ENCODE measurements at regions not wholly inside any gene's neighbourhood (a gene's known extent, or its start where the extent isn't known, plus 50 kb on each side); places are given as distances from the start of the nearest gene placed in this dataset.

DNA sequence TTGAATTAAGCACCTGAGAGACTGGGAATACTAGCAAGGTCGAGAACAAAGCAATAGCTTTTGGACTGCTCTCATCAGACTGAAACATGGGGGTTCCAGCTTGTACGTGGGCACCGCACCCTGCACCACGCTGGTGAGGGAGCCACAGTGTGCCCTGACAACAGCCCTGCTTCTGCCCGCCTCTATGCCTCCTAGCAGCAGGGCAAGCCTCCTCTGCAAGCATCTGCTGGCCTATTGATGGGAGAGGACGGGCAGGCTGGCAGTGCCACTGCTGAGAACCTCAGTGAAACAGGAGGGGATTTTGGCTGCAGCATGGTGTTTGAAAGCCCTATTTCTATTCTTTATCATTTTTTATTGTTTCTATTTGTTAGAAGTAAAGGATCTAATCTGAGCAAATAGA is 146.1 kb upstream of the OTOS start:
- TF ChIP-seq, protein P1, sequence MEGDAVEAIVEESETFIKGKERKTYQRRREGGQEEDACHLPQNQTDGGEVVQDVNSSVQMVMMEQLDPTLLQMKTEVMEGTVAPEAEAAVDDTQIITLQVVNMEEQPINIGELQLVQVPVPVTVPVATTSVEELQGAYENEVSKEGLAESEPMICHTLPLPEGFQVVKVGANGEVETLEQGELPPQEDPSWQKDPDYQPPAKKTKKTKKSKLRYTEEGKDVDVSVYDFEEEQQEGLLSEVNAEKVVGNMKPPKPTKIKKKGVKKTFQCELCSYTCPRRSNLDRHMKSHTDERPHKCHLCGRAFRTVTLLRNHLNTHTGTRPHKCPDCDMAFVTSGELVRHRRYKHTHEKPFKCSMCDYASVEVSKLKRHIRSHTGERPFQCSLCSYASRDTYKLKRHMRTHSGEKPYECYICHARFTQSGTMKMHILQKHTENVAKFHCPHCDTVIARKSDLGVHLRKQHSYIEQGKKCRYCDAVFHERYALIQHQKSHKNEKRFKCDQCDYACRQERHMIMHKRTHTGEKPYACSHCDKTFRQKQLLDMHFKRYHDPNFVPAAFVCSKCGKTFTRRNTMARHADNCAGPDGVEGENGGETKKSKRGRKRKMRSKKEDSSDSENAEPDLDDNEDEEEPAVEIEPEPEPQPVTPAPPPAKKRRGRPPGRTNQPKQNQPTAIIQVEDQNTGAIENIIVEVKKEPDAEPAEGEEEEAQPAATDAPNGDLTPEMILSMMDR (IDR thresholded peaks at IDR 0.05; ENCODE audit: low read depth, low read length), result no peak
- no peak for DNase-seq (ENCODE audit: low read depth in 2 of 2)
- no peak overlapping the region for H3K4me3 ChIP-seq (replicated peaks in 1 of 2; ENCODE audit: low read depth in 2 of 2, low read length in 2 of 2)

DNA sequence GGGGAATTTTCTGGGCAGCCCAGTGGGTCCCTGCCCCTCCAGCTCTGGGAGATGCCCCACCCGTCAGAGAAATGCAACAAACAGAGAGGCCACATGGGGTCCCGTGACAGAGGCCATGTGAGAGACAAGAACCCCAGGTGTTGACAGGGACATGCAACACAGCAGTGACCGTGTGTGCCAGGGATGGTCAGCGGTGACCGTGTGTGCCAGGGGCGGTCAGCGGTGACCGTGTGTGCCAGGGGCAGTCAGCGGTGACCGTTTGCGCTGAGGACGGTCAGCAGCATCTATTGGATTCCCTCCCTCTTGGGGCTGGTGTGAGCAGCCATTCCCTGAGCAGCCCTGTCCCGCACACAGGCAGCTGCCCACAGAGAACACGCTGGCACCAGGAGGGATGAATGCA is 146.6 kb upstream of the OTOS start:
- H3K4me3 ChIP-seq (replicated peaks in 1 of 2; ENCODE audit: low read depth in 2 of 2, low read length in 2 of 2), result no peak overlapping the region
- DNase-seq (ENCODE audit: low read depth in 2 of 2), result no peak
- TF ChIP-seq, protein P1 (IDR thresholded peaks at IDR 0.05; ENCODE audit: low read depth, low read length), result no peak

DNA sequence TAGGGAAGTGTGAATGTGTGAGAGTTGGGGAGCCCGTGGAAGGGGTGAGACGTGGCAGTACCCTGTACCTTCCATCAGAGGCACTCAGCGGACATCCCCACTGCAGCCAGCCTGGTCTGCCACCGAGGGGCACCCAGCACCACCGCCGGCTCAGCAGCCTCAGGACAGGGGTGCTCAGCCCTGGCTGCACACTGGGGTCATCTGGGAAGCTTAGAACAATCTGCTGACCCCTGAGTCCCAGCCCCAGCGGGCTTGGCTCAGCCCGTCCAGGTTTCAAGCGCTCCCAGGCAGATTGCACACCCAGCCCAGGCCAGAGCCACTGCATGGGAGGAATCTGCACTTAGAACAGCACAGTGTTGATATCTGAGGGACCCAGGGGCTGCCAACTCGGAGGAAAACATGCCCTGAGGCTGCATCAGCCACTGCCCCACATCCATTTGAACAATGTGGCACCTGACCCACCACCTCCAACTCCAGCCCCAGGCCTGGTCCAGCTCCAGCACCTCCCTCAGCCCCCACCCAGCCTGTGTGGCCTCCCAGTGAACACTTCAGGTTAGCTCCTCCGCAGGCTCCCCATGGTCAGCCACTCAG is 147.1 kb upstream of the OTOS start:
- TF ChIP-seq, protein P1 (IDR thresholded peaks at IDR 0.05; ENCODE audit: low read depth, low read length), result no peak
- DNase-seq (ENCODE audit: low read depth in 2 of 2), result no peak
- H3K4me3 ChIP-seq (replicated peaks in 1 of 2; ENCODE audit: low read depth in 2 of 2, low read length in 2 of 2), result no peak overlapping the region

DNA sequence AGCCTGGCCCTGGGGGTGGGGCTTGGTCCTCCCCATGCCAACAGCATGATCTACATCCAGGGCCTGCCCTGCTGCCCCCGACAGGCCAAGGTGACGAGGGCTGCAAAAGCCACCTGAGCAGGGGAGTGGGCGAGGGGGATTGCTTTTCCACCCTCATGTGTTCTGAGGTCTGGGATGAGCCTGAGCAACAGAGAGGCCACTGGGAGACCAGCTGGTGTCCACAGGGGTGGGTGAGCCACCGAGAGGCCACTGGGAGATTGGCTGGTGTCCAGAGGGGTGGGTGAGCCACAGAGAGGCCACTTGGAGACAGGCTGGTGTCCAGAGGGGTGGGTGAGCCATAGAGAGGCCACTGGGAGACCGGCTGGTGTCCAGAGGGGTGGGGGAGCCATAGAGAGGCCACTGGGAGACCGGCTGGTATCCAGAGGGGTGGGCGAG is 147.4 kb upstream of the GPC1 start:
- no peak overlapping the region for H3K4me3 ChIP-seq (replicated peaks in 1 of 2; ENCODE audit: low read depth in 2 of 2, low read length in 2 of 2)
- no peak for DNase-seq (ENCODE audit: low read depth in 2 of 2)
- TF ChIP-seq, protein P1 (IDR thresholded peaks at IDR 0.05; ENCODE audit: low read depth, low read length), result no peak

DNA sequence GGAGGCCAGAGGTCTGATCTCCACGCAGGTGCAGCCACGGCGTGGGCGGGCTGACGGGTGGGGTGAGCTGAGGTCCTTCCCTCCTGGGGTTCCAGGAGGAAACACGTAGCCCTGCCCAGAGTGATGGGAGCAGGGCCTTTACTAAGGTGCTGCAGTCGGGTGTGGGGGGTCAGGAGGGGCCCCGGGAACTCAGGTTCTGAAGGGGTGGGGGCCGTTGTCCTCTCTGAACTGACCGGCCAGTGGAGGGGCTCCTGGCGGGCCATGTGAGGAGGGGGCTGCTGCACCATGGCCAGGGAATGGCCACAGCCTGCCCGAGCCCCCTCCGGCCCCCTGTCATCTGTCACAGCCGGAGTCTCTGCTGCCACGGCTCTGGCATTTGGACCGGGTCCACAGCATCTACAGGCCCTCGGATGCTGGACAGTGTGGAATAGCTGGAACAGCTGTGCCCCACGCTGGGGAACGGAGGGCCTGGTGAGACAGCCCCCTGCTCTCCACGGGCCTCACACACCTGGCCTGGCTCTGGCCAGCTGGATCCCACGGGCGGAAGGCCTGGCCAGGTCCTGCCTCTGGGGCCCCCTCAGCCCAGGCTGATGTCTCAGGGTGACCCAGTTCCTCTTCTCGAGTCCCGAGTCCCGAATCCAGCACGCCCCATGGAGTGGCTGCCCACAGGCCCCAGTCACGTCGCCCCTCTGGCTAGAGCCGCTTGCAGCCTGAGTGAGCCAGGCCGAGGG is 145.6 kb upstream of the GPC1 start:
- TF ChIP-seq, protein P1 (IDR thresholded peaks at IDR 0.05; ENCODE audit: low read depth, low read length), result no peak
- no peak overlapping the region for H3K4me3 ChIP-seq (replicated peaks in 1 of 2; ENCODE audit: low read depth in 2 of 2, low read length in 2 of 2)
- DNase-seq (ENCODE audit: low read depth in 2 of 2), result no peak

DNA sequence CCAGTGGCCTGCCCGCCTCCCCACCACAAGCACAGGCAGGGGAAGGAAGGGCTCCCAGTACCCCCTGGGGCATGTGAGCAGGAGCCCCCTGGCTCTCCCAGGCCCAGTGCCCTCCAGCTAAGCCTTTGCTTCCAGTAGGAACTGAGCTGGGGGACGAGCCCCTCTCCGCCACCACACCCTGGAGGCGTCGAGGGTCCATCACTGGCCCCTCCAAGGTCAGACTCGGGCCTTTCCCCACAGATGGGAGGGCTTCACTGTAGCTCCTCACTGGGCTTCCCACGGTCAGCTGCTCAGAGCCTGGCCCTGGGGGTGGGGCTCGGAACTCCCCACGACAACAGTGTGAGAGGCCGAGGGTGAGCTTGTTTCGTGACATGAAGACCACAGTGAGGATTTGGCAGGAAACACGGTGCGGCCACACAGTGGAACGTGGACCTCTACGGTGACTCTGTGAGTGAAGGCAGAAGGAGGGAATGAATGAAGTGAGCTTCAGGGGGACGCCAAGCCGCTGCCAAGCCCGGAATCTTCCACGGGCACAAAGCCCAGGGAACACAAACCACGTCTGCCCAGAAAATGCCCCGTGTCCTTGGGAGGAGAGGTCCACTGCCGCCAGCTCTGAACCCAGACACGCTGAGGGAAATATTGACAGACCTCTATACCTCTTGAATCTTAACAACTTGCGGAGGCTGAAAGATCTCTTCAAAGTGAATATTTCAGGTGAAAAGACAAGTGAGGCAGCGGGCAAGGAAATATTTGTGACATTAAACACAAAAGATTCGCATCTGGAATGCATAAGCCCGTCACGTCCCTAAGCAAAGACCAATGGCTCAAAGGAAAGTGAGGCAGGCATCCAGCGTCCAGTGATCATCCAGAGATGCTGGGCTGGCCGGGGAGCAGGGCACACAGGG is 144.8 kb upstream of the GPC1 start:
- no peak for DNase-seq (ENCODE audit: low read depth in 2 of 2)
- TF ChIP-seq, protein P1 (IDR thresholded peaks at IDR 0.05; ENCODE audit: low read depth, low read length), result no peak
- H3K4me3 ChIP-seq (replicated peaks in 1 of 2; ENCODE audit: low read depth in 2 of 2, low read length in 2 of 2), result no peak overlapping the region
